ENCODE measurements at regions not wholly inside any gene's neighbourhood (a gene's known extent, or its start where the extent isn't known, plus 50 kb on each side); places are given as distances from the start of the nearest gene placed in this dataset.

DNA sequence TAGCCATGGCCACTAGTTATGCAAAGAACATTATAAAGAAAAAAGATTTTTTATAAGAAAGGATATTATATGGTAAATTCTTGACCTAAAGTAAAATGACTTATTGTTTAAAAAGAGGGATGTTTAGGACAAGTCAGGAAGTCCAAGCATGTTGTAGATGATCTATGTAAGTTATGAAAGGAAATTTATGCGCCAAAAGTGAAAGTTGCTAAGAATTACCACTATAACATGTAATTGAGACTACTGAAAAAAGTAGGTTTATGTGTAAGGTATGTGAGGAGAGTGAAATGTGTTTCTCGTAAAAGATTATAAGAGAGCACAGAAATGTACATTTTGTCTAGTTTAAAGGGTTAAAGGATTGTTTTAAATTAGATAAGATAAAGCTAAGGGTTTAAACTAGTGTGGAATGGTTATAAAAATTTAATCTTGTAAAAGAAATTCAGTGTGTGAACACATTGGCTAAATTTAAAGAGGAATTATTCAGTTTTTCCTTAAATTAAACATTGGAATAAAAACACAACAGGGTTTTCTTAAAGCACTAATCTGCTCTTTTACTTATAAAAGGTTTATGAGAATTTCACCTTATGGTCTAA lies 1100.4 kb upstream of the EDIL3 start:
- no peak for DNase-seq

More for the DNA sequence above, 1100.4 kb upstream of the EDIL3 start:
- Mint-ChIP-seq H3K4me3 (no peak overlapping the region), H3K27ac (no peak overlapping the region), H3K9me3 (peaks cover 25 to 37% of the 10 kb centered on the region in 2 experiments), H3K4me1 (no peaks in the 10 kb centered on the region), H3K27me3 (ENCODE audit: low read depth) (no peaks in the 10 kb centered on the region), H3K36me3 (ENCODE audit: insufficient read depth in 1 of 3, low read depth in 3 of 3) (peaks cover 15 to 32% (median 17%) of the 10 kb centered on the region in 3 experiments)
- Histone ChIP-seq H3K56ac (ENCODE audit: insufficient read length, low read depth, low read length) (no peak overlapping the region), H2BK15ac (ENCODE audit: low read depth, low read length) (no peak overlapping the region), H3K27ac (ENCODE audit: insufficient read length, low read depth, low read length) (no peak overlapping the region), H3K4me2 (ENCODE audit: insufficient read depth, insufficient read length, low read length) (no peak overlapping the region), H2BK120ac (ENCODE audit: low read depth, low read length, poor library complexity, severe bottlenecking) (no peak overlapping the region), H3T11ph (ENCODE audit: low read length) (no peak overlapping the region), H2BK20ac (ENCODE audit: low read depth, low read length, poor library complexity, severe bottlenecking) (no peak overlapping the region), H4K8ac (replicated peaks; ENCODE audit: insufficient read length, low read depth, low read length) (no peak overlapping the region), H3K9me3 (ENCODE audit: control insufficient read depth, low read depth, low read length) (peaks cover 7% of the 10 kb centered on the region), H3K79me1 (ENCODE audit: insufficient read depth, low read depth, low read length, poor library complexity, severe bottlenecking) (no peaks in the 10 kb centered on the region), H2BK12ac (ENCODE audit: insufficient read length, low read depth, low read length) (no peak overlapping the region), H4K91ac (ENCODE audit: insufficient read length, low read depth, low read length) (no peak overlapping the region), H3K27me3 (ENCODE audit: insufficient read depth, low read length) (no peaks in the 10 kb centered on the region), H4K20me1 (ENCODE audit: control insufficient read depth, insufficient read depth, insufficient read length) (no peaks in the 10 kb centered on the region), H2AFZ (ENCODE audit: low read length) (no peak overlapping the region), H3K4ac (ENCODE audit: low read depth, low read length) (no peak overlapping the region), H3K4me1 (ENCODE audit: insufficient read depth, low read length) (no peaks in the 10 kb centered on the region), H3K18ac (ENCODE audit: insufficient read length, low read depth, low read length) (no peak overlapping the region), H3K79me2 (ENCODE audit: insufficient read depth, low read length) (no peaks in the 10 kb centered on the region), H2BK5ac (ENCODE audit: insufficient read length, low read length) (no peak overlapping the region), H4K5ac (ENCODE audit: insufficient read length, low read depth, low read length) (no peak overlapping the region), H3K23me2 (ENCODE audit: insufficient read length, low read depth, low read length, poor library complexity, severe bottlenecking) (no peaks in the 10 kb centered on the region), H3K23ac (ENCODE audit: insufficient read length, low read depth, low read length) (no peak overlapping the region), H3K14ac (ENCODE audit: insufficient read depth, low read length) (no peak overlapping the region), H3K9ac (ENCODE audit: extremely low read depth, insufficient read length, low read length) (no peak overlapping the region), H2AK5ac (ENCODE audit: insufficient read length, low read length) (no peak overlapping the region)
- TF ChIP-seq CTCF (conservative IDR thresholded peaks at IDR 0.05), result no peak
- WGBS (ENCODE audit: extremely low coverage, insufficient read length, low lambda C conversion rate), result no CpG with 5 or more reads among the region's 2 CpGs

Measured in H9 (cell line).